Glutamatergic neuron (in vitro differentiated cells): ENCODE measurements at regions not wholly inside any gene's neighbourhood (a gene's known extent, or its start where the extent isn't known, plus 50 kb on each side); places are given as distances from the start of the nearest gene placed in this dataset.

ENCODE experiments used
- DNase-seq: peaks from one replicate; pipeline ENCODE4 v3.0.0; 2022
- H3K27ac Mint-ChIP-seq: one replicate; pipeline ENCODE4 v1.8.0; 2020; ENCODE audit warnings: mild to moderate bottlenecking, mixed read lengths, inconsistent platforms; ENCODE audit not compliant: unreplicated experiment
- H3K27me3 Mint-ChIP-seq: one replicate; pipeline ENCODE4 v1.8.0; 2020; ENCODE audit warnings: mild to moderate bottlenecking, moderate library complexity, mixed read lengths, inconsistent platforms; ENCODE audit not compliant: unreplicated experiment
- H3K36me3 Mint-ChIP-seq: one replicate; pipeline ENCODE4 v1.8.0; 2020; ENCODE audit warnings: mild to moderate bottlenecking, mixed read lengths, inconsistent platforms; ENCODE audit not compliant: unreplicated experiment
- H3K4me1 Mint-ChIP-seq: one replicate; pipeline ENCODE4 v1.8.0; 2020; ENCODE audit warnings: mild to moderate bottlenecking, low read depth, mixed read lengths, inconsistent platforms; ENCODE audit not compliant: unreplicated experiment
- H3K4me3 Mint-ChIP-seq: one replicate; pipeline ENCODE4 v1.8.0; 2020; ENCODE audit warnings: mild to moderate bottlenecking, mixed read lengths, inconsistent platforms; ENCODE audit not compliant: unreplicated experiment
- H3K9me3 Mint-ChIP-seq: one replicate; pipeline ENCODE4 v1.8.0; 2020; ENCODE audit warnings: mild to moderate bottlenecking, moderate library complexity, mixed read lengths, inconsistent platforms; ENCODE audit not compliant: unreplicated experiment
- TF ChIP-seq, protein P1 (sequence below): fragments of 200-600 bp; sonication (generic); IDR thresholded peaks from one replicate; pipeline ENCODE4 v1.5.0; 2021; ENCODE audit not compliant: partially characterized antibody, unreplicated experiment

DNA sequence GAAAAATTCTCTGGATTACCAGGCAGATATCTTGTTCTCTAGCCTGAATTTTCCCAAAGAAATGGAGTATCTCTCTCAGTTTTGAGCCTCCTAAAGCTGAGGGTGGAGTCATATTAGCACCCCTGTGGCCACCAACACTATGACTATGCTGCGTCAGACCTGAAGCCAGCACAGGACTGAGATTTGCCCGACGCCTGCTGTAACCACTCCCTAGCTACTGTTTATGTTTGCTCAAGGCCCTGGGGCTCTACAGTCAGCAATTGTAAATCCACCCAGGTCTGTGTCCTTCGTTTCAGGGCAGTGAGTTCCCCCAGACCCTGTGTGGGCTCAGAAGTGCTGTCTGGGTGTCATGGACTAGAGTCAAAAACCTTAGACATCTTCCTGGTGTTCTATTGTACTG is 61.4 kb downstream of the ZXDA start:
- TF ChIP-seq, protein P1, sequence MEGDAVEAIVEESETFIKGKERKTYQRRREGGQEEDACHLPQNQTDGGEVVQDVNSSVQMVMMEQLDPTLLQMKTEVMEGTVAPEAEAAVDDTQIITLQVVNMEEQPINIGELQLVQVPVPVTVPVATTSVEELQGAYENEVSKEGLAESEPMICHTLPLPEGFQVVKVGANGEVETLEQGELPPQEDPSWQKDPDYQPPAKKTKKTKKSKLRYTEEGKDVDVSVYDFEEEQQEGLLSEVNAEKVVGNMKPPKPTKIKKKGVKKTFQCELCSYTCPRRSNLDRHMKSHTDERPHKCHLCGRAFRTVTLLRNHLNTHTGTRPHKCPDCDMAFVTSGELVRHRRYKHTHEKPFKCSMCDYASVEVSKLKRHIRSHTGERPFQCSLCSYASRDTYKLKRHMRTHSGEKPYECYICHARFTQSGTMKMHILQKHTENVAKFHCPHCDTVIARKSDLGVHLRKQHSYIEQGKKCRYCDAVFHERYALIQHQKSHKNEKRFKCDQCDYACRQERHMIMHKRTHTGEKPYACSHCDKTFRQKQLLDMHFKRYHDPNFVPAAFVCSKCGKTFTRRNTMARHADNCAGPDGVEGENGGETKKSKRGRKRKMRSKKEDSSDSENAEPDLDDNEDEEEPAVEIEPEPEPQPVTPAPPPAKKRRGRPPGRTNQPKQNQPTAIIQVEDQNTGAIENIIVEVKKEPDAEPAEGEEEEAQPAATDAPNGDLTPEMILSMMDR = no peak
- DNase-seq = no peak
- no peaks in the 10 kb centered on the region for H3K4me1 Mint-ChIP-seq
- no peak overlapping the region for H3K4me3 Mint-ChIP-seq
- no peak overlapping the region for H3K27ac Mint-ChIP-seq
- peaks cover 2% of the 10 kb centered on the region for H3K9me3 Mint-ChIP-seq
- H3K27me3 Mint-ChIP-seq = no peaks in the 10 kb centered on the region
- H3K36me3 Mint-ChIP-seq = no peaks in the 10 kb centered on the region

DNA sequence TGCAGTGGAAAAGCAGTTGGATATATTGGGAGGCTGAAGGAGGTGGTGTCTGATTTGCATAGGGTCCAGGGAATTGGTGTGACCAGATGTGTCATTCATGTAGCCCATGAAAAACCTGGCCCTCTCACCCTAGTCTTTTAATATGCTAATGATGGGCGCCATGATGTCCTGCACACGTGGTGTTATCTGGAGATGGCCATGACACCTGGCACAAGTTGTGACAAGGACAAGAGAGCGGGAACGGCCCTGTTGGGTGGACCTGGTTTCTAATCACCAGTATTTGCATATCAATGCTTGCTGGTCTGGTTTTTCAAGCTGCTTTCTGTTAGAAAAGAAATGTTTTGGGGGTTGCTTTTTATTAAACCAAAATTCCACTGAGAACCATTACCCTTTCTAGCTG is 87.4 kb downstream of the ZXDA start:
- no peaks in the 10 kb centered on the region for H3K9me3 Mint-ChIP-seq
- H3K36me3 Mint-ChIP-seq = no peaks in the 10 kb centered on the region

DNA sequence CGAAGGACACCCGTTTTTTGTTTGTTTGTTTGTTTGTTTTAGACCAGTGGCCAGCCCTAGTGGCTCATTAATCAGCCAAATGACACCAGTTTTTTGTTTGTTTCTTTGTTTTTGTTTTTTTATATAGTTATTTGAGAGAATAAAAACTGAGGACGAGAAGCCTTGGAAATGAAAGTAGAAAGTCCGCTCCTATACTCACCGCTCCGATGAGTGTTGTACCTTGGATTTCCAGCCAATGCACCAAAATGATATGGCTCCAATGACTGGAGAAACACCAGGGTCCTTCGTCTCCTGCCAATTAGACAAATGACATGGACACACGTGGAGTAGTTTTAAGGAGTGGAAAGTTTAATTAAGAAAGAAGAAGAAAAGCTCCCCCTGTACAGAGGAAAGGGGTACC is 87.9 kb downstream of the ZXDA start:
- Mint-ChIP-seq H3K36me3 (no peaks in the 10 kb centered on the region), H3K4me1 (no peaks in the 10 kb centered on the region), H3K27me3 (no peaks in the 10 kb centered on the region), H3K27ac (no peak overlapping the region), H3K9me3 (no peaks in the 10 kb centered on the region), H3K4me3 (no peak overlapping the region)
- no peak for DNase-seq
- TF ChIP-seq, protein P1 = no peak

More for the DNA sequence above, 87.4 kb downstream of the ZXDA start:
- Mint-ChIP-seq H3K27me3 (no peaks in the 10 kb centered on the region), H3K4me3 (no peak overlapping the region), H3K27ac (no peak overlapping the region), H3K4me1 (no peaks in the 10 kb centered on the region)
- TF ChIP-seq, protein P1 = no peak
- no peak for DNase-seq

DNA sequence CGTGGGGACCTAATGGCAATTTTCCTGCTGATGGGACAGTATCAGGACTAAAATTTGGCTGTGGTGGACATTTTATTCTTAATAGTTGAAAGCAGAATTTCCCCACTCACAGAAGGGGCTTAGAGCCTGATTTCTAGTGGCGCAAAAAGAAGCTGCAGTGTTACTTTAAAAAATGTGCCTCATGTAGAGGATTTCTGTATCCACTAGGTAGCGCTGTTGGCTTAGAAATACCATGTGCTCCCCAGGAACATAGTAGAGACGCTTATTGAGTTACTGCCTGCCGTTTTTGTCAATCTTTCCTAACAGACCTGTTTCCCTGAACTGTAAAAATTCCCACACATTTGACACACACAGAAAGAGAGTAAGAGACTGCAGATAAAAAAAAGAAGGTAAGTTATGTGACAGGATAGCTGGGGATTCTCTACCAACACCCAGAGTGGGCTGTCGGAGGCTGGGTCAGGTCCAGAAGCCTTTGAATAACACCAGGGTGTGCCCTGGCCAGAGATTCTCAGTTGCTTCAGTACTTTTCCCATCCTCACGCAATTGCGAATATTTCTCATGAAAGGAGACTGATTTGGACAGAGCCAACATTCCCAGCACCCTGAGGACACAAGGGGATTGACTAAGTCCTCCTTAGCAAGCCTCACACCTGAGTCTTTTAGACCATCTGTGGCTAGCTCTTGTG is 88.4 kb downstream of the ZXDA start:
- H3K27me3 Mint-ChIP-seq = no peaks in the 10 kb centered on the region
- no peak overlapping the region for H3K27ac Mint-ChIP-seq
- H3K4me3 Mint-ChIP-seq = no peak overlapping the region
- TF ChIP-seq, protein P1 = peak; percentile 66
- no peaks in the 10 kb centered on the region for H3K36me3 Mint-ChIP-seq
- H3K4me1 Mint-ChIP-seq = no peaks in the 10 kb centered on the region
- DNase-seq = no peak
- no peaks in the 10 kb centered on the region for H3K9me3 Mint-ChIP-seq

DNA sequence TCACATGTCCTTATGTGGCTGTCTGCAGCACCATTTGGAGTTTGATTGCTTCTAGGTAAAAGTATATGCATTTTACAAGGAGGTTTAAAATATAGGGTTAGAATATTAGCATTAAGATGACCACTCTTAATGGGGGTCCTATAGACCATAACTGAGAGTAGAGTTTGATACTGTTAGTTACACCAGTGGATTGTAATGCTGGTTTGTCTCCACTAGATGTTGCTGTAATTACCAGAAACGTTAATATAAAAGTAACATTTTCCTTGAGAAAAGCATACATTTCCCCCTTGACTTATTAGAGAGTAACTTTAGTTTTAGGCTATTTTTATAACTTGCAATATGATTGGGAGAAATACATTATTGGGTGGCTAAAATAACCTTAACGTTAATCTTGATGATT is 93.0 kb downstream of the ZXDA start:
- TF ChIP-seq, protein P1 = peak; percentile 23
- Mint-ChIP-seq H3K4me3 (no peak overlapping the region), H3K9me3 (no peaks in the 10 kb centered on the region), H3K4me1 (no peaks in the 10 kb centered on the region), H3K36me3 (no peaks in the 10 kb centered on the region), H3K27me3 (no peaks in the 10 kb centered on the region), H3K27ac (no peak overlapping the region)
- DNase-seq = no peak
